B cell (primary cell): ENCODE measurements at regions not wholly inside any gene's neighbourhood (a gene's known extent, or its start where the extent isn't known, plus 50 kb on each side); places are given as distances from the start of the nearest gene placed in this dataset.
"Not testable (repeated sequence)": the region's sequence is repeated elsewhere in the genome, so short reads cannot be mapped to it uniquely, and the experiment has no call there.

Source experiments
- ATAC-seq: fragments of 200-7000 bp; cut with Tn5 transposase; one replicate; pipeline ENCODE4 v1.10.0; 2021; ENCODE audit warnings: low read depth, mild to moderate bottlenecking, moderate number of reproducible peaks, moderate library complexity
- CTCF ChIA-PET: fragments of 350-600 bp; sonication (Branson Sonifier 250); formaldehyde crosslinking; loops from one replicate; lab custom pipeline; 2021; ENCODE audit warnings: antibody characterized with exemption, inconsistent platforms; lab: Charles Lee
- POLR2A ChIA-PET: fragments of 350-600 bp; sonication (Branson Sonifier 250); formaldehyde crosslinking; loops from one replicate; lab custom pipeline; 2021; ENCODE audit warnings: antibody characterized with exemption; lab: Charles Lee
- DNase-seq: peaks from one replicate; pipeline ENCODE4 v3.0.0; 2013
- H2AFZ ChIP-seq: 2 replicates; pipeline ENCODE4 v1.6.1; 2012; ENCODE audit warnings: mild to moderate bottlenecking, low read depth, low read length; ENCODE audit not compliant: insufficient read depth, poor library complexity, severe bottlenecking
- H3K27ac ChIP-seq, 2 donors: 1 replicate in 1 of 2; 2 replicates in 1 of 2; pipeline ENCODE4 v1.5.1; 2012 to 2013; ENCODE audit warnings: low read length in 2 of 2, mild to moderate bottlenecking in 2 of 2, moderate library complexity in 1 of 2
- H3K27me3 ChIP-seq, 4 experiments: fragments of 200-600 bp in 1 of 4; sonication (generic) in 1 of 4; replicated peaks in 1 of 4; 1 replicate in 2 of 4; 2 replicates in 2 of 4; pipeline versions ENCODE4 v1.6.1 to v1.7.0; 2013 to 2016; ENCODE audit warnings: low read length in 3 of 4, mild to moderate bottlenecking in 2 of 4, mixed read lengths in 1 of 4, moderate library complexity in 1 of 4; ENCODE audit not compliant: insufficient read depth in 4 of 4, control insufficient read depth in 3 of 4; ENCODE audit errors: control extremely low read depth in 1 of 4
- H3K36me3 ChIP-seq, 2 experiments: replicated peaks in 1 of 2; 1 replicate in 1 of 2; 2 replicates in 1 of 2; pipeline versions ENCODE4 v1.6.1 to v1.7.1; 2013; ENCODE audit warnings: low read length in 1 of 2; ENCODE audit not compliant: insufficient read depth in 2 of 2, control insufficient read depth in 1 of 2; ENCODE audit errors: control extremely low read depth in 1 of 2, extremely low read depth in 1 of 2
- H3K4me1 ChIP-seq, 2 donors: fragments of 200-600 bp in 1 of 2; sonication (generic) in 1 of 2; 1 replicate in 1 of 2; 2 replicates in 1 of 2; pipeline versions ENCODE4 v1.5.1 to v1.6.1; 2013 to 2017; ENCODE audit warnings: low read length in 2 of 2; ENCODE audit not compliant: control insufficient read depth in 2 of 2, insufficient read depth in 2 of 2
- H3K4me2 ChIP-seq: replicated peaks from 2 replicates; pipeline ENCODE3; 2012; ENCODE audit warnings: mild to moderate bottlenecking, low read depth, low read length; ENCODE audit not compliant: poor library complexity, severe bottlenecking
- H3K4me3 ChIP-seq, 5 experiments: fragments of 200-600 bp in 1 of 5; sonication (generic) in 1 of 5; 1 replicate in 3 of 5; 2 replicates in 2 of 5; pipeline versions ENCODE4 v1.5.1 to v1.7.0; 2011 to 2016; ENCODE audit warnings: low read length in 4 of 5, mild to moderate bottlenecking in 4 of 5, low read depth in 2 of 5, control low read depth in 1 of 5, moderate library complexity in 1 of 5; ENCODE audit not compliant: insufficient read depth in 1 of 5; ENCODE audit errors: control extremely low read depth in 1 of 5, extremely low read depth in 1 of 5
- H3K79me2 ChIP-seq: fragments of 200-600 bp; sonication (generic); one replicate; pipeline ENCODE4 v1.6.0; 2016; ENCODE audit warnings: low read length; ENCODE audit not compliant: control insufficient read depth, insufficient read depth
- H3K9ac ChIP-seq: fragments of 200-600 bp; sonication (generic); 2 replicates; pipeline ENCODE4 v1.6.1; 2017; ENCODE audit warnings: mild to moderate bottlenecking, low read length, moderate library complexity
- H3K9me3 ChIP-seq, 3 donors: one replicate each; pipeline versions ENCODE4 v1.6.1 to v1.7.1; 2013; ENCODE audit warnings: low read length in 2 of 3; ENCODE audit not compliant: control insufficient read depth in 2 of 3, insufficient read depth in 1 of 3; ENCODE audit errors: control extremely low read depth in 1 of 3
- H4K20me1 ChIP-seq: 2 replicates; pipeline ENCODE4 v1.6.0; 2012; ENCODE audit warnings: mild to moderate bottlenecking, low read length; ENCODE audit not compliant: insufficient read depth, control insufficient read depth, poor library complexity, severe bottlenecking
- H3K27ac Mint-ChIP-seq: one replicate; pipeline ENCODE4 v1.8.0; 2021; ENCODE audit warnings: mixed read lengths
- H3K27me3 Mint-ChIP-seq: one replicate; pipeline ENCODE4 v1.8.0; 2021; ENCODE audit warnings: mixed read lengths
- H3K4me1 Mint-ChIP-seq: one replicate; pipeline ENCODE4 v1.8.0; 2021; ENCODE audit warnings: mixed read lengths
- H3K4me3 Mint-ChIP-seq: one replicate; pipeline ENCODE4 v1.8.0; 2021; ENCODE audit warnings: mixed read lengths
- H3K9me3 Mint-ChIP-seq: one replicate; pipeline ENCODE4 v1.8.0; 2022; ENCODE audit warnings: mixed read lengths; ENCODE audit not compliant: insufficient read depth
- EZH2 ChIP-seq: IDR thresholded peaks from 2 replicates; pipeline ENCODE4 v1.6.1; 2012; ENCODE audit warnings: borderline replicate concordance, low read depth, mild to moderate bottlenecking, moderate library complexity, low read length; ENCODE audit not compliant: insufficient read depth, poor library complexity, severe bottlenecking
- WGBS: methylation state at CpG from one replicate; pipeline ENCODE4 v1.1.5; 2013; ENCODE audit warnings: missing lambda C conversion rate; ENCODE audit not compliant: insufficient coverage; 5-methylcytosine and 5-hydroxymethylcytosine counted together
- intact Hi-C: fragments of 100-400 bp; cut with micrococcal nuclease; formaldehyde crosslinking; loops from one replicate; pipeline ENCODE4 v1.10.0; 2022
- TF ChIP-seq, protein P1 (sequence below): fragments of 200-600 bp; IDR thresholded peaks from one replicate; pipeline ENCODE4 v1.8.0; 2022; ENCODE audit warnings: antibody characterized with exemption, mild to moderate bottlenecking

DNA sequence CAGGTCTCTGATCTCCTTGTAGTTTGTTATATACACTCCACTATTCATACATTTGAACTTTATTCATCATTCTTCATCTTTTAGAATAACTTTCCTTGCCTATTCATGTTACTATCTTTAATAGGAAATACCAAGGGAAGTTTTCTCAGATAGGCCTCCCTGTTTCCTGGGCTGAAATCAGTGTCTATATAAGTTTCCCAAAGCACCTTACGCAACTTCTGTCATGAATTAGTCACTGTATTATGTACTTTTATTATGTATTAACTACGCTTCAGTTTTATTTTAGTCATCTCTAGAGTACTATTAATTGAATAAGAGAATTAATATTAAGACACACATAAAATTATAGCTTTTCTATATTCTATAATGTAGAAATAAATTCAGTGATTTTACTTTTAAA, 1481.5 kb downstream of the OTOL1 start:
- Histone ChIP-seq H3K27me3 (no peaks in the 10 kb centered on the region), H3K9ac (no peak overlapping the region), H4K20me1 (no peaks in the 10 kb centered on the region), H3K79me2 (no peaks in the 10 kb centered on the region), H3K4me1 (no peaks in the 10 kb centered on the region), H2AFZ (no peak overlapping the region), H3K27ac (no peak overlapping the region), H3K36me3 (no peaks in the 10 kb centered on the region), H3K4me2 (no peak overlapping the region), H3K9me3 (no peaks in the 10 kb centered on the region), H3K4me3 (no peak overlapping the region)
- Mint-ChIP-seq H3K27me3 (no peaks in the 10 kb centered on the region), H3K27ac (no peak overlapping the region), H3K4me1 (no peaks in the 10 kb centered on the region), H3K9me3 (peaks cover 2% of the 10 kb centered on the region), H3K4me3 (no peak overlapping the region)
- DNase-seq (no peak), ATAC-seq (no peak)
- TF ChIP-seq, protein P1, sequence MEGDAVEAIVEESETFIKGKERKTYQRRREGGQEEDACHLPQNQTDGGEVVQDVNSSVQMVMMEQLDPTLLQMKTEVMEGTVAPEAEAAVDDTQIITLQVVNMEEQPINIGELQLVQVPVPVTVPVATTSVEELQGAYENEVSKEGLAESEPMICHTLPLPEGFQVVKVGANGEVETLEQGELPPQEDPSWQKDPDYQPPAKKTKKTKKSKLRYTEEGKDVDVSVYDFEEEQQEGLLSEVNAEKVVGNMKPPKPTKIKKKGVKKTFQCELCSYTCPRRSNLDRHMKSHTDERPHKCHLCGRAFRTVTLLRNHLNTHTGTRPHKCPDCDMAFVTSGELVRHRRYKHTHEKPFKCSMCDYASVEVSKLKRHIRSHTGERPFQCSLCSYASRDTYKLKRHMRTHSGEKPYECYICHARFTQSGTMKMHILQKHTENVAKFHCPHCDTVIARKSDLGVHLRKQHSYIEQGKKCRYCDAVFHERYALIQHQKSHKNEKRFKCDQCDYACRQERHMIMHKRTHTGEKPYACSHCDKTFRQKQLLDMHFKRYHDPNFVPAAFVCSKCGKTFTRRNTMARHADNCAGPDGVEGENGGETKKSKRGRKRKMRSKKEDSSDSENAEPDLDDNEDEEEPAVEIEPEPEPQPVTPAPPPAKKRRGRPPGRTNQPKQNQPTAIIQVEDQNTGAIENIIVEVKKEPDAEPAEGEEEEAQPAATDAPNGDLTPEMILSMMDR = no peak
- TF ChIP-seq EZH2 = no peak
- intact Hi-C loops = no loop called here
- ChIA-PET POLR2A (no interaction called here), CTCF (no interaction called here)
- WGBS = no CpG with 5 or more reads among the region's 2 CpGs

DNA sequence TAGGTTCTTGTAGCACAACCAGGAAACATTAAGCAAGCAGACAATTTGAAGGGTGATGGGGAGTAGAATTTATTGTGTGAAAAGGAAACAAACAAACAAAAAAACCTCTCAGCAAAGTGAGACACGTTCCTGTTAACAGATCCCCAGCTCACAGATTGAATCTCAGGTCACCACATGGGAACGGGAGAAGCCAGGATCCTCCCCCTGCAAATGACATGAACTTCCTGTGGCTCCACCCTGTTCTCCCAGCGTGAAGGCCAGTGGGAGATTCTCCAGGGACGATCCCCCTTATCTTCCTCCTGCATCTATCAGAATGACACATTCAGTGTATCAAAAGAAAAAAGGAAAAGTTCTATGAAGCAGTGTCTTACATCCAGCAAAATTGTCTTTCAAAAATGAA, 1488.1 kb downstream of the OTOL1 start:
- TF ChIP-seq, protein P1 = no peak
- no peak for TF ChIP-seq EZH2
- H3K9me3 ChIP-seq = peaks cover 0 to 7% (median 0%) of the 10 kb centered on the region in 3 donors

GRCh38 chr3:162987085-162987794, 1490.6 kb downstream of the OTOL1 start:
- H3K27ac Mint-ChIP-seq, intact Hi-C loops, DNase-seq: not testable (repeated sequence)

More for the DNA sequence above, 1488.1 kb downstream of the OTOL1 start:
- CTCF ChIA-PET = no interaction called here
- intact Hi-C loops = no loop called here
- H3K9ac ChIP-seq = no peak overlapping the region
- no peaks in the 10 kb centered on the region for H3K36me3 ChIP-seq
- Mint-ChIP-seq H3K27ac (no peak overlapping the region), H3K4me3 (no peak overlapping the region), H3K9me3 (peaks cover 5% of the 10 kb centered on the region), H3K4me1 (no peaks in the 10 kb centered on the region), H3K27me3 (no peaks in the 10 kb centered on the region)
- no peak overlapping the region for H3K27ac ChIP-seq
- no peak overlapping the region for H3K4me2 ChIP-seq
- ATAC-seq (no peak), DNase-seq (no peak)
- H4K20me1 ChIP-seq = no peaks in the 10 kb centered on the region
- H3K79me2 ChIP-seq = no peaks in the 10 kb centered on the region
- no peak overlapping the region for H3K4me3 ChIP-seq
- 14% methylated on average over 1 of the region's 4 CpGs for WGBS
- POLR2A ChIA-PET = no interaction called here
- no peaks in the 10 kb centered on the region for H3K4me1 ChIP-seq
- H2AFZ ChIP-seq = no peak overlapping the region
- no peaks in the 10 kb centered on the region for H3K27me3 ChIP-seq

More at GRCh38 chr3:162987085-162987794, 1490.6 kb downstream of the OTOL1 start:
- H3K9me3 Mint-ChIP-seq, CTCF ChIA-PET, H3K9ac ChIP-seq, H3K27ac ChIP-seq, H3K4me2 ChIP-seq, POLR2A ChIA-PET, H4K20me1 ChIP-seq, H3K4me1 ChIP-seq, H3K4me3 ChIP-seq, H3K36me3 ChIP-seq, H3K27me3 Mint-ChIP-seq, H3K4me3 Mint-ChIP-seq, H3K9me3 ChIP-seq, ATAC-seq, H3K79me2 ChIP-seq, H2AFZ ChIP-seq, H3K4me1 Mint-ChIP-seq, H3K27me3 ChIP-seq: not testable (repeated sequence)
- WGBS = 92% methylated on average over 31 of the region's 33 CpGs
